ENCODE measurements at regions not wholly inside any gene's neighbourhood (a gene's known extent, or its start where the extent isn't known, plus 50 kb on each side); places are given as distances from the start of the nearest gene placed in this dataset.

DNA sequence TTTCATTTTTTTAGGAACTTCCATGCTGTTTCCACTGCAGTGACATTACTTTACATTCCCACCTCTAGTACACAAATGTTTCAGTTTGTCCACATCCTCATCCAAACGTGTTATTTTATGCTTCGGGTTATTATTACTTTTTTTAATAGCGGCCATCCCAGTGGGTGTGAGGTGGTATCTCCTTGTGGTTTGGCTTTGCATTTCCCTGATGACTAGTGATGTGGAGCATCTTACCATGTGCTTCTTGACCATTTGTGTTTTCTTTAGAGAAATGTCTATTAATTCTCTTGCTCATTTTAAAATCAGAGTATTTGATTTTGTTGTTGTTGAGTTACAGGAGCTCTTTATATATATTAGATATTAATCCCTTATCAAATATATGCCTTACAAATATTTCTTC, 70.3 kb upstream of the ANO1 start:
- Histone ChIP-seq H3K27me3 (ENCODE audit: control insufficient read depth in 1 of 2, insufficient read depth in 2 of 2, low read length in 2 of 2) (peaks cover 0 to 13% of the 10 kb centered on the region in 2 experiments; a peak in 2 of 5 replicates), H3K4me1 (ENCODE audit: insufficient read depth, low read length) (no peaks in the 10 kb centered on the region), H3K9ac (ENCODE audit: insufficient read depth, low read depth, low read length) (no peak overlapping the region), H3K9me3 (ENCODE audit: low read length) (no peaks in the 10 kb centered on the region), H3K79me2 (ENCODE audit: insufficient read depth, low read length) (no peaks in the 10 kb centered on the region), H3K4me3 (replicated peaks in 1 of 3; ENCODE audit: insufficient read depth in 1 of 3, low read depth in 2 of 3, low read length in 3 of 3) (no peak overlapping the region), H4K20me1 (ENCODE audit: insufficient read depth, low read length) (no peaks in the 10 kb centered on the region), H3K36me3 (replicated peaks in 1 of 2; ENCODE audit: control insufficient read depth in 1 of 2, insufficient read depth in 2 of 2, low read length in 2 of 2) (no peaks in the 10 kb centered on the region), H2AFZ (ENCODE audit: low read length) (no peak overlapping the region), H3K27ac (ENCODE audit: extremely low read length, insufficient read depth, low read length) (no peak overlapping the region), H3K4me2 (ENCODE audit: low read depth, low read length) (no peak overlapping the region)
- no peak for FAIRE-seq
- ATAC-seq = no peak
- in situ Hi-C loops (cut with HindIII; ENCODE audit: extremely low pct_ligation_motif_present, low pct_unique_long_range_greater_than_20kb) (no loop called here), intact Hi-C loops (cut with micrococcal nuclease; ENCODE audit: unreplicated experiment) (no loop called here)
- TF ChIP-seq SALL2 (CRISPR knock-in tag; IDR thresholded peaks at IDR 0.05) = no peak
- no peak for TF ChIP-seq ZNF335 (CRISPR knock-in tag; IDR thresholded peaks at IDR 0.05)
- no peak for TF ChIP-seq ZNF180 (CRISPR knock-in tag; IDR thresholded peaks at IDR 0.05; ENCODE audit: borderline replicate concordance, low read depth)
- TF ChIP-seq ONECUT2 (CRISPR knock-in tag; IDR thresholded peaks at IDR 0.05) = no peak
- TF ChIP-seq, protein P1, sequence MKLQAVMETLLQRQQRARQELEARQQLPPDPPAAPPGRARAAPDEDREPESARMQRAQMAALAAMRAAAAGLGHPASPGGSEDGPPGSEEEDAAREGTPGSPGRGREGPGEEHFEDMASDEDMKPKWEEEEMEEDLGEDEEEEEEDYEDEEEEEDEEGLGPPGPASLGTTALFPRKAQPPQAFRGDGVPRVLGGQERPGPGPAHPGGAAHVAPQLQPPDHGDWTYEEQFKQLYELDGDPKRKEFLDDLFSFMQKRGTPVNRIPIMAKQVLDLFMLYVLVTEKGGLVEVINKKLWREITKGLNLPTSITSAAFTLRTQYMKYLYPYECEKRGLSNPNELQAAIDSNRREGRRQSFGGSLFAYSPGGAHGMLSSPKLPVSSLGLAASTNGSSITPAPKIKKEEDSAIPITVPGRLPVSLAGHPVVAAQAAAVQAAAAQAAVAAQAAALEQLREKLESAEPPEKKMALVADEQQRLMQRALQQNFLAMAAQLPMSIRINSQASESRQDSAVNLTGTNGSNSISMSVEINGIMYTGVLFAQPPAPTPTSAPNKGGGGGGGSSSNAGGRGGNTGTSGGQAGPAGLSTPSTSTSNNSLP (IDR thresholded peaks at IDR 0.05; ENCODE audit: low read depth, low read length) = no peak
- no peak for TF ChIP-seq SIX1 (CRISPR knock-in tag; IDR thresholded peaks at IDR 0.05; ENCODE audit: borderline replicate concordance)
- TF ChIP-seq ZNF24 (IDR thresholded peaks at IDR 0.05) = no peak
- CTCF ChIA-PET (ENCODE audit: low intra/inter-chr PET ratio, low total read pairs) = no interaction called here
- POLR2A ChIA-PET = no interaction called here
- BruUV-seq (replicated peaks) = no TSS peak
- WGBS (ENCODE audit: low lambda C conversion rate) = 4% methylated on average over 3 of the region's 3 CpGs
- no peak for DNase-seq (ENCODE audit: low spot score)

GRCh38 chr11:70010774-70011173, 67.3 kb upstream of the ANO1 start:
- FAIRE-seq (no peak), DNase-seq (ENCODE audit: low spot score) (no peak)
- WGBS (ENCODE audit: low lambda C conversion rate) = 0% methylated on average over 1 of the region's 1 CpG
- TF ChIP-seq, protein P2, sequence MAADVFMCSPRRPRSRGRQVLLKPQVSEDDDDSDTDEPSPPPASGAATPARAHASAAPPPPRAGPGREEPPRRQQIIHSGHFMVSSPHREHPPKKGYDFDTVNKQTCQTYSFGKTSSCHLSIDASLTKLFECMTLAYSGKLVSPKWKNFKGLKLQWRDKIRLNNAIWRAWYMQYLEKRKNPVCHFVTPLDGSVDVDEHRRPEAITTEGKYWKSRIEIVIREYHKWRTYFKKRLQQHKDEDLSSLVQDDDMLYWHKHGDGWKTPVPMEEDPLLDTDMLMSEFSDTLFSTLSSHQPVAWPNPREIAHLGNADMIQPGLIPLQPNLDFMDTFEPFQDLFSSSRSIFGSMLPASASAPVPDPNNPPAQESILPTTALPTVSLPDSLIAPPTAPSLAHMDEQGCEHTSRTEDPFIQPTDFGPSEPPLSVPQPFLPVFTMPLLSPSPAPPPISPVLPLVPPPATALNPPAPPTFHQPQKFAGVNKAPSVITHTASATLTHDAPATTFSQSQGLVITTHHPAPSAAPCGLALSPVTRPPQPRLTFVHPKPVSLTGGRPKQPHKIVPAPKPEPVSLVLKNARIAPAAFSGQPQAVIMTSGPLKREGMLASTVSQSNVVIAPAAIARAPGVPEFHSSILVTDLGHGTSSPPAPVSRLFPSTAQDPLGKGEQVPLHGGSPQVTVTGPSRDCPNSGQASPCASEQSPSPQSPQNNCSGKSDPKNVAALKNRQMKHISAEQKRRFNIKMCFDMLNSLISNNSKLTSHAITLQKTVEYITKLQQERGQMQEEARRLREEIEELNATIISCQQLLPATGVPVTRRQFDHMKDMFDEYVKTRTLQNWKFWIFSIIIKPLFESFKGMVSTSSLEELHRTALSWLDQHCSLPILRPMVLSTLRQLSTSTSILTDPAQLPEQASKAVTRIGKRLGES (CRISPR knock-in tag; IDR thresholded peaks at IDR 0.05; ENCODE audit: borderline replicate concordance) = no peak
- no peak for TF ChIP-seq NFE2L1 (CRISPR knock-in tag; IDR thresholded peaks at IDR 0.05; ENCODE audit: borderline replicate concordance)
- TF ChIP-seq, protein P3, sequence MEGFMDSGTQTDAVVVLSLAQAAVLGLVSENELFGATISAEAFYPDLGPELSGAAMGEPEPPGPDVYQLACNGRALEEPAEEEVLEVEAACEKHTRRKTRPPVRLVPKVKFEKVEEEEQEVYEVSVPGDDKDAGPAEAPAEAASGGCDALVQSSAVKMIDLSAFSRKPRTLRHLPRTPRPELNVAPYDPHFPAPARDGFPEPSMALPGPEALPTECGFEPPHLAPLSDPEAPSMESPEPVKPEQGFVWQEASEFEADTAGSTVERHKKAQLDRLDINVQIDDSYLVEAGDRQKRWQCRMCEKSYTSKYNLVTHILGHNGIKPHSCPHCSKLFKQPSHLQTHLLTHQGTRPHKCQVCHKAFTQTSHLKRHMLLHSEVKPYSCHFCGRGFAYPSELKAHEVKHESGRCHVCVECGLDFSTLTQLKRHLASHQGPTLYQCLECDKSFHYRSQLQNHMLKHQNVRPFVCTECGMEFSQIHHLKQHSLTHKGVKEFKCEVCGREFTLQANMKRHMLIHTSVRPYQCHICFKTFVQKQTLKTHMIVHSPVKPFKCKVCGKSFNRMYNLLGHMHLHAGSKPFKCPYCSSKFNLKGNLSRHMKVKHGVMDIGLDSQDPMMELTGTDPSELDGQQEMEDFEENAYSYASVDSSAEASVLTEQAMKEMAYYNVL (CRISPR knock-in tag; IDR thresholded peaks at IDR 0.05; ENCODE audit: borderline replicate concordance) = no peak
- TF ChIP-seq SMAD9 (CRISPR knock-in tag; IDR thresholded peaks at IDR 0.05) = no peak

More at GRCh38 chr11:70010774-70011173, 67.3 kb upstream of the ANO1 start:
- no peak for ATAC-seq
- Histone ChIP-seq H4K20me1 (ENCODE audit: insufficient read depth, low read length) (no peaks in the 10 kb centered on the region), H3K79me2 (ENCODE audit: insufficient read depth, low read length) (no peaks in the 10 kb centered on the region), H3K27ac (ENCODE audit: extremely low read length, insufficient read depth, low read length) (no peak overlapping the region), H3K4me1 (ENCODE audit: insufficient read depth, low read length) (no peaks in the 10 kb centered on the region), H3K4me3 (replicated peaks in 1 of 3; ENCODE audit: insufficient read depth in 1 of 3, low read depth in 2 of 3, low read length in 3 of 3) (no peak overlapping the region), H3K9ac (ENCODE audit: insufficient read depth, low read depth, low read length) (no peak overlapping the region), H2AFZ (ENCODE audit: low read length) (no peak overlapping the region), H3K36me3 (replicated peaks in 1 of 2; ENCODE audit: control insufficient read depth in 1 of 2, insufficient read depth in 2 of 2, low read length in 2 of 2) (no peaks in the 10 kb centered on the region), H3K4me2 (ENCODE audit: low read depth, low read length) (no peak overlapping the region), H3K9me3 (ENCODE audit: low read length) (no peaks in the 10 kb centered on the region), H3K27me3 (ENCODE audit: control insufficient read depth in 1 of 2, insufficient read depth in 2 of 2, low read length in 2 of 2) (peaks cover 2 to 29% of the 10 kb centered on the region in 2 experiments; a peak in 3 of 5 replicates)
- POLR2A ChIA-PET = no interaction called here
- no TSS peak for BruUV-seq (replicated peaks)
- in situ Hi-C loops (cut with HindIII; ENCODE audit: extremely low pct_ligation_motif_present, low pct_unique_long_range_greater_than_20kb) (no loop called here), intact Hi-C loops (cut with micrococcal nuclease; ENCODE audit: unreplicated experiment) (no loop called here)
- CTCF ChIA-PET (ENCODE audit: low intra/inter-chr PET ratio, low total read pairs) = no interaction called here

Data from HepG2 (cell line).